ENCODE measurements at regions not wholly inside any gene's neighbourhood (a gene's known extent, or its start where the extent isn't known, plus 50 kb on each side); places are given as distances from the start of the nearest gene placed in this dataset.

DNA sequence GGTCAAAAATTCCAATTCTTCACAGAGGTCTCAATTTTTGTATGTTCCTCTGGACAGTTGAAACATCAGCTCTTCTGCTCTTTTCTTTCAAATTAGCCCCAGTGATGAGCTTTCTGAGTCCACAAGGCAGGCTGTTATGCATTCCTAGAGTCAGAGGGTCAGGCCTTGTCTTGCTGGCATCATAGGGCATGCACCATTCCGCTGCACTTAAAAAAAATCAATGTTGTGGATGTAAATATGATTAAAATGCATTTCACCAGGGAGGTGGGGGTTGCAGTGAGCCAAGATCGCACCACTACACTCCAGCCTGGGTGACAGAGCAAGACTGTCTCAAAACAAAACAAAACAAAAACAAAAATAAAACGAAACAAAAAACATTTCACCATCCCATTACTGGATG lies 465.3 kb downstream of the EIPR1 start:
- Histone ChIP-seq H3K4me3 (ENCODE audit: low read length) (no peak overlapping the region), H3K4me2 (ENCODE audit: low read length) (no peak overlapping the region), H3K27ac (ENCODE audit: low read depth, low read length) (no peak overlapping the region), H3F3A (ENCODE audit: control insufficient read depth, insufficient read depth) (no peaks in the 10 kb centered on the region), H3K9me3 (ENCODE audit: control insufficient read depth, insufficient read depth, low read length) (peaks cover 5% of the 10 kb centered on the region; the same call in 1 of the 2 replicates), H3K79me2 (ENCODE audit: control insufficient read depth, low read length) (no peaks in the 10 kb centered on the region), H4K20me1 (ENCODE audit: control insufficient read depth, insufficient read depth, low read depth, low read length) (no peaks in the 10 kb centered on the region), H3K27me3 (ENCODE audit: control insufficient read depth, low read length) (no peaks in the 10 kb centered on the region), H3K36me3 (ENCODE audit: control insufficient read depth, low read length) (no peaks in the 10 kb centered on the region), H3K9me2 (replicated peaks; ENCODE audit: control insufficient read depth, low read length) (no peaks in the 10 kb centered on the region), H3K4me1 (ENCODE audit: control insufficient read depth, low read length) (no peaks in the 10 kb centered on the region)
- TF ChIP-seq, protein P1, sequence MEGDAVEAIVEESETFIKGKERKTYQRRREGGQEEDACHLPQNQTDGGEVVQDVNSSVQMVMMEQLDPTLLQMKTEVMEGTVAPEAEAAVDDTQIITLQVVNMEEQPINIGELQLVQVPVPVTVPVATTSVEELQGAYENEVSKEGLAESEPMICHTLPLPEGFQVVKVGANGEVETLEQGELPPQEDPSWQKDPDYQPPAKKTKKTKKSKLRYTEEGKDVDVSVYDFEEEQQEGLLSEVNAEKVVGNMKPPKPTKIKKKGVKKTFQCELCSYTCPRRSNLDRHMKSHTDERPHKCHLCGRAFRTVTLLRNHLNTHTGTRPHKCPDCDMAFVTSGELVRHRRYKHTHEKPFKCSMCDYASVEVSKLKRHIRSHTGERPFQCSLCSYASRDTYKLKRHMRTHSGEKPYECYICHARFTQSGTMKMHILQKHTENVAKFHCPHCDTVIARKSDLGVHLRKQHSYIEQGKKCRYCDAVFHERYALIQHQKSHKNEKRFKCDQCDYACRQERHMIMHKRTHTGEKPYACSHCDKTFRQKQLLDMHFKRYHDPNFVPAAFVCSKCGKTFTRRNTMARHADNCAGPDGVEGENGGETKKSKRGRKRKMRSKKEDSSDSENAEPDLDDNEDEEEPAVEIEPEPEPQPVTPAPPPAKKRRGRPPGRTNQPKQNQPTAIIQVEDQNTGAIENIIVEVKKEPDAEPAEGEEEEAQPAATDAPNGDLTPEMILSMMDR (IDR thresholded peaks at IDR 0.05; ENCODE audit: low read depth, low read length, poor library complexity, severe bottlenecking), result no peak
- TF ChIP-seq EZH2phosphoT487 (IDR thresholded peaks at IDR 0.05; ENCODE audit: borderline replicate concordance, low read length), result no peak

DNA sequence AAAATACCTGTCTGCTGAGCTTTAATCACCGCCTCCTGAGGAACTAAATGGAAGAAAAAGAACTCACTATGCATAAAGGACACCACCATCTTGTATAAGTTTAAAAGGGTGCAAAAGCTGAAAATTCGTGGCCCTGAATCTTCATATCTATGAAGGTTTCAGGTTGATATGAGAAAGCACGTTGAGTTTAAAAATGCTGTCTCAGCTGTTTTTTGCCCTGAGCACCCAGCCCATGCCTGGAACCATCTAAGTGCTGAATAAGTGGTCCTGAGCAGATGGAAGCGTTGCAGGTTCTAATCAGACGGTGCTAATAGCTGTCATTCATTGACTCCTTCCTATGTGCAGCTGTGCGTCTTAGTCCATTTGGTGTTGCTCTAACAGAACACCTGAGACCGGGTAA lies 467.4 kb downstream of the EIPR1 start:
- H4K20me1 ChIP-seq (ENCODE audit: control insufficient read depth, insufficient read depth, low read depth, low read length), result no peaks in the 10 kb centered on the region
- no peaks in the 10 kb centered on the region for H3K36me3 ChIP-seq (ENCODE audit: control insufficient read depth, low read length)
- no peaks in the 10 kb centered on the region for H3K79me2 ChIP-seq (ENCODE audit: control insufficient read depth, low read length)
- no peak for TF ChIP-seq EZH2phosphoT487 (IDR thresholded peaks at IDR 0.05; ENCODE audit: borderline replicate concordance, low read length)
- TF ChIP-seq, protein P1 (IDR thresholded peaks at IDR 0.05; ENCODE audit: low read depth, low read length, poor library complexity, severe bottlenecking), result no peak
- H3K27ac ChIP-seq (ENCODE audit: low read depth, low read length), result no peak overlapping the region
- no peak overlapping the region for H3K4me3 ChIP-seq (ENCODE audit: low read length)
- H3K27me3 ChIP-seq (ENCODE audit: control insufficient read depth, low read length), result no peaks in the 10 kb centered on the region
- no peaks in the 10 kb centered on the region for H3F3A ChIP-seq (ENCODE audit: control insufficient read depth, insufficient read depth)
- no peaks in the 10 kb centered on the region for H3K9me3 ChIP-seq (ENCODE audit: control insufficient read depth, insufficient read depth, low read length)
- no peaks in the 10 kb centered on the region for H3K4me1 ChIP-seq (ENCODE audit: control insufficient read depth, low read length)
- H3K9me2 ChIP-seq (replicated peaks; ENCODE audit: control insufficient read depth, low read length), result no peaks in the 10 kb centered on the region
- no peak overlapping the region for H3K4me2 ChIP-seq (ENCODE audit: low read length)

DNA sequence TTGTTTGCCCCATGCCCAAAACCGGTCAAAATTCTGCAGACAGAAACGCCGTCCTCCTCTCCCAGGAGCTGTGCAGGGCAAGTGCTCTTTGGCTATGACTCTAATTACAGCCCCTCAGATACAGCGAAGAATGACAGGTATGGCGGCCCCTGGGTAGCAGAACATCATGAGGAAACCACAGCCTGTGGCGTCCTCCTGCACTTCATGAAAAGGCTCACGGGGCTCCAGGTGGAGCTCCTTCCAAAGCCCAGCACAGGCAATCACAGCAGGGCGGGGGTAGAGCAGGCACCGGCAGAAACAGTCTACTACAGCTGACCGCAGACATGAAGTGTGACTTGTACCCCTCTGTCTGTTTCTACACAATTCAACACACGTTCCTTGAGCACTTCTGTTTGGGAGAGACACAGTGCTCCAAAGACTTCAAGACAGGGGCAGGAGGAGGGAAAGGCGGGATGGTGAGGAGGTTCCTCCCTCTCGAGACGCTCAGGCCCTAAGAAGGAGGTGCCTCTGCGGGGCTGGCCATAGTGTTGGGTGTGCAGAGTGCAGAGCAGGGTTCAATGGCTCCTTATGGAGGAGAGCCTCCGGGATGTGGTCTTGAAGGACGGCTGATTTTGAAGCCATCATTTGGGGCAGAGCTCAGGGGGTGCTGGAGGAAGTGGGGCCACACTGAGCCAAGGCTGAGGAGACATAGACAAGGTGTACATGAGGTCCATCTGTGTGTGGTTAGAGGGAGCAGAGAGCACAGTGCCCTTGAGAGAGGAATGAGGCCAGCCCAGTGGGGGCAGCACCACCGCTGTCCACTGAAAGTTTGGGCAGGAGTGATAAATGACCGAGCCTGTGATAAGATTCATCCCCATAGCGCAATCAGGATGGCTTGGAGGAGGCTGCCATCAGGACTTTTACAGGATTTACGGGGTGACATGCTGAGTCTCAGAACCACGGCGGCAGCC lies 468.3 kb downstream of the EIPR1 start:
- H3K79me2 ChIP-seq (ENCODE audit: control insufficient read depth, low read length), result no peaks in the 10 kb centered on the region
- no peaks in the 10 kb centered on the region for H3F3A ChIP-seq (ENCODE audit: control insufficient read depth, insufficient read depth)
- TF ChIP-seq EZH2phosphoT487 (IDR thresholded peaks at IDR 0.05; ENCODE audit: borderline replicate concordance, low read length), result no peak
- TF ChIP-seq, protein P1 (IDR thresholded peaks at IDR 0.05; ENCODE audit: low read depth, low read length, poor library complexity, severe bottlenecking), result no peak
- H3K4me3 ChIP-seq (ENCODE audit: low read length), result no peak overlapping the region
- H3K4me1 ChIP-seq (ENCODE audit: control insufficient read depth, low read length), result no peaks in the 10 kb centered on the region
- H3K4me2 ChIP-seq (ENCODE audit: low read length), result no peak overlapping the region
- H3K9me2 ChIP-seq (replicated peaks; ENCODE audit: control insufficient read depth, low read length), result no peaks in the 10 kb centered on the region
- no peaks in the 10 kb centered on the region for H3K27me3 ChIP-seq (ENCODE audit: control insufficient read depth, low read length)
- H3K36me3 ChIP-seq (ENCODE audit: control insufficient read depth, low read length), result no peaks in the 10 kb centered on the region
- H3K9me3 ChIP-seq (ENCODE audit: control insufficient read depth, insufficient read depth, low read length), result no peaks in the 10 kb centered on the region
- H3K27ac ChIP-seq (ENCODE audit: low read depth, low read length), result no peak overlapping the region
- H4K20me1 ChIP-seq (ENCODE audit: control insufficient read depth, insufficient read depth, low read depth, low read length), result no peaks in the 10 kb centered on the region

Data from DOHH2 (cell line).